GM19240 (cell line): ENCODE measurements at regions not wholly inside any gene's neighbourhood (a gene's known extent, or its start where the extent isn't known, plus 50 kb on each side); places are given as distances from the start of the nearest gene placed in this dataset.
"Not testable (repeated sequence)": the region's sequence is repeated elsewhere in the genome, so short reads cannot be mapped to it uniquely, and the experiment has no call there.

ENCODE experiments used
- DNase-seq: peaks from one replicate; pipeline ENCODE4 v3.0.0; 2011; ENCODE audit warnings: low spot score; ENCODE audit not compliant: insufficient read length

DNA sequence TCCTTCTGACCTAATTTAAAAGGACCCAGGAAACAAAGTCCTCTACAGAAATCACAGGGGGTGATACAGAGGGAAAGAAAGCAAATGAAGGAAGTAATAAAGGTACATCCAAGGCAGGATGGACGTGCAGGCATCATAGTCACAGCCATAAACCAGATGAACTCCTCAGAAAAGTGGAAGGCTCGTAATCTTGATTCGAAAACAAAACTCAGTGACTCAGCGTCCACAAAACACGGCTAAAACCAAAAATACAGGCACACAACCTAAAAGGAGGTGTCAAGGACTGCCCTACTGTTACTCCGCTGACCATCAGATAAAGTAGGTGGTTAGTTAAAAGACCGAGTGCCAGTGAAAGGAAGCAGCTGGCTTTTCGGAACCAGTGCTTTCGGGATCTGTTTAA is 81.5 kb downstream of the TRIM69 start:
- DNase-seq: not testable (repeated sequence)

DNA sequence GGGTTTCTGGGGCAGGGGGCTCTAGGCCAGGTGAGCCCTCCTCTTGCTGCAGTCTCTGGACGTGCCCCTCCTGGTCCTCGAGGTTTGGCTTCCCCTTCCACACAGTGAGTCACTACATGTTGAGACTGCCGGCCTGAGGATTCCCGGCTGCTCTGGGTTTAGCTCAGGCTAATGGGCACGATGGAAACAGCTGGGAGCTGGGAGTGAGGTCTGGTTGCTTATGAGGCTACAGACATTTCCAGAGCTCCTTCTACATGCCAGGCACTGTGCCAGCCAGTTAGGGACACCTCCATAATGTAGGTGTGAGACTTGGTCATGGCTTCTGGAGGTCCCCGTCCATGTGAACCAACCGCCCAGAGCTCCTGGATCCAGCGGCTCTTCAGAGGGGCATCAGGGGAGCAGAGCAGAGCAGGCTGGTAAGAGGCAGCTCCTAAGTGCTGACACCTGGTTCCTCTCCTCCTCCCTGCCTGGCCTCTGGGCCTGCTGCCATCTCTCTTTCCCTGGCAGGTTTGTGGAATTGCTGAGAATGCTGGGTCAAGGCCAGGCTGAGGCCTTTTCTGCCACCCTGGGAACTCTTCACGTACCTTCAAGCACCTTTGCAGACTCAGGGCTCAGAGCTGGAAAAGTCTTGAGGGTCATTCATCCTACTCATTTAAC is 83.1 kb downstream of the TRIM69 start:
- not testable (repeated sequence) for DNase-seq

DNA sequence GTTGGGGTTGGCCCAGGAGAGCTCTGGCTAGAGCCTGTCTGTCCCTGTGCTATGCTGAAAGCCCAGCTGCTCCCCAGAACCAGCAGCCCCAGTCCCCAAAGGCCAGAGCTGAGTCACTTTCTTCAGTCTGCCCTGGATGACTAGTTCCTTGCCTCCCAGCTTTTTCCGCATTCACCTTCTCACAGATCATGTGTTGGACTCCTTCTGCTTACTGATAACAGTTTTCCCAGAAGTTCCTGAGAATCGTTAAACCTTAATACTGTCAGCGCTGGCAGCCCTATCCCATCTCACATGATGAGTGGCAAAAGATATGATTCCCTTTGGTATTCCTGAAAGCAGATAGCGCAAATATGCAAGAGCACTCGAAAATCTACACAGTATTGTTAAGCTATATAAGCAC is 84.2 kb downstream of the TRIM69 start:
- DNase-seq: not testable (repeated sequence)

DNA sequence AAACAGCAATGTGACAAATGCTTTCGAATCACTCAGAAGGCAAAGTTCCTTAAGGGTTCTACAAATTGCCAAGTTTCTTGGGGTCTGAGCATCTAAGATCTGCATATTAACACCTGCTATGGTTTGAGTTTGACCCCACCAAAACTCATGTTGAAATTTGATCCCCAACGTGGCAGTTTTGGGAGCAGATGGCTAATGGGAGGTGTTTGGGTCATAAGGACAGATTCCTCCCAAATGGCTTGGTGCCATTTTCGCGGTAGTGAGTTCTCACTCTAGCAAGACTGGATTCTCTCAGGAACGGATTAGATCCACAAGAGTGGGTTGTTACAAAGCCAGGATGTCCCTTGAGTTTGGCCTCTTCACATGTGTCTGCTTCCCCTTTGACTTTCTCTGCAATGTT is 84.6 kb downstream of the TRIM69 start:
- DNase-seq: not testable (repeated sequence)

DNA sequence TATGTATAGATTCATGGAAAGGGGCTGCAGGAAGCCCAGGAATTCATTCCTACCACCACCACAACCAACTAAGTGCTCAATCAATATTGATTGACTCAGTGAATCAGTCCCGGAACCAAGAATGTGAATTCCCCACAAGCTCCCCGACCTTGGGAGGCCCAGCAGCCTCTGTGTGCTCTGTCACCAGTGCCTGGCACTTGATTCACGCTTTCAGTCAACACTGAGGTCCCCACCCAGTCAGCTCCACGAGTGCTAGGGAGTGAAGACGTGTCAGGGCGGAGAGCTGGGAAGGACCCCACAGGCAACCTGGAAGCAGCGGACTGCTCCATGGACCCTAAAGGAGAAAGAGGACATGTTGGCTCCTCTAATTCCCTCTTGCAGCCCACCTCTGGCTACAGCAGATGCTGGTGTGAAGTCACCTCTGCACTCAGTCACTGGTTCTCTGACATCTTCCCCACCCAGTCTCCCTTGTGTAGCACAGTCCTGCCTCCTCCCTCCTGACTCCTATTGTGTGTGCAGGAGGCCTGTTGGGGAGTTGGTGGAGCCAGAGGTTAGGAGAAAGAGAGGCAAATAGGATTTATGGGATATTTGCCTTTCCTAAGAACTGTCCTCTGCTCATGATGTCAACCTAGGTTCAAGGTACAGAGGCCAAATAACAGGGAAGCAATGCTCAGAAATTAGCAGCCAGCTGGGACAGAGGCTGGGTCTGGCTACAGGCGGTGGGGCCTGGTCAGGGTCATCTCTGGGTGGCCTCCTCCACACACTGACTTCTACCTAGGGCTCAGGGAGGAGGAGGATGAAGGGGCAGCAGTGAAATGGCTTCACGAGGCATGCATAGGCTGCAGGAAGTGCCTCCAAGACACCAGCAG is 88.2 kb downstream of the TRIM69 start:
- DNase-seq: not testable (repeated sequence)

DNA sequence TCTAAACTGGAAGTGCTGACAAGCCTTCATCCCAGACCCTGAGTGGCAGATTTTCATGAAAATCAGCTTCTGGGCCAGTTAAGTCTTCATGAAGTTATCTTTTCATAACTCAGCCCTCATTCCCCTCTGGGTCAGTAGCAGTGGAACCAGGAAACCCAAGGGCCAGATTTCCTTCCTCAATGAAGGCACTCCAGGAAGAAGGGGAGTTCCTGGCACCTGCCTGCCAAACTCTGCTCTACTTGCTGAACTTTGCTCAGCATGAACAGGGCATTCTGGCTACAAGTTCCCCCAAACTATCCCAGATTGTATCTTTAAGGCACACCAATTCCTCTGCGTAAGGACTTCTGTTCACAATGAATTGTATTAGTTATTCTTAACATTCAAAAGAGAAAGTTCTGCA is 90.3 kb downstream of the TRIM69 start:
- not testable (repeated sequence) for DNase-seq

DNA sequence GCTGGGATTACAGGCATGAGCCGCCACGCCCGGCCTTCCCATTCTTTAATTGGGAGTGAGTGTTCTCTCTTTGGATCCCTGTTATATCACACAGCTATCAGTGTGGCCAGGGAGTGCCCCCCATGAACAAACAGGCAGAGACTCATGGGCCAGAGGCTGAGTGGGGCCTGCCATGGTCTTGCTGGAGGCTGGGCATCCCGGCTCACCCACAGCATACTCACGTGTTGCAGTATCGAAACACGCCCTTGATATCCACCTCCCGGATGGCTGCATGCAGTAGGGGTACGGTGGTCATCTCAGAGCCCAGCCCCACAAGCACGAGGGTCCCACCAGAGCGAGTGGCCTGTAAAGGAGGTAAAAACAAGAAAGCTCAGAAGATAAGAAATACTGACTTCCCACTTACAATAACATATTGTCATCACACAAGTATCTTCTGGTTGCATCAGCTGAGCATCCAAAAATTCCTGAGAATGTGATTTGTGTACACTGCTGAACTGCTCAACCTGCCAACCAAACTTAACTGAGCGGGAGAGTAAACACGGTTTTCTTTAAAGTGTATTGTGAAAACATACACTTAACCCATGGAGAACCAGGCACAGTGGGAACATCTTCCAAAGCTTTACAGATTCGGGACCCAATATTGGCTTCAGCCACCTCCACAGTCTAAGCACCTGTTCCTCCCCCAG is 92.0 kb downstream of the TRIM69 start:
- not testable (repeated sequence) for DNase-seq

DNA sequence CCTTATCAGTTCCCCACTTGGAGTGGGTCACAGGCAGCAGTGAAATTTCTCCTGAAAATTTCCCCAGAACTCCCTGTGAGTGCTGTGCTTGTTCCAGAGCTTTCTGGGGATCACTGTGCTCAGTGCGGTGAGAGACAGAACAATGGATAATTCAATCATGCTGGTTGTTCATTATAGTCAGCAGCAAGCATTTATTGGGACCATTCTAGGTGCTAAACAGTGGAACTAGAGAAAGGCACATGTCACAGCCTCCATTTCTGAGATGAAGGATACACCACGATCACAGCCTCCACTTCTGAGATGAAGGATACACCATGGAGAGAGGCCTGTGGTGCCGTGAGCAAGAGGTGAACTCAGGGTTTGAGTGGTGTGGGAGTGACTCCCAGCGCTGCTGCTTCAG is 92.8 kb downstream of the TRIM69 start:
- DNase-seq: not testable (repeated sequence)

DNA sequence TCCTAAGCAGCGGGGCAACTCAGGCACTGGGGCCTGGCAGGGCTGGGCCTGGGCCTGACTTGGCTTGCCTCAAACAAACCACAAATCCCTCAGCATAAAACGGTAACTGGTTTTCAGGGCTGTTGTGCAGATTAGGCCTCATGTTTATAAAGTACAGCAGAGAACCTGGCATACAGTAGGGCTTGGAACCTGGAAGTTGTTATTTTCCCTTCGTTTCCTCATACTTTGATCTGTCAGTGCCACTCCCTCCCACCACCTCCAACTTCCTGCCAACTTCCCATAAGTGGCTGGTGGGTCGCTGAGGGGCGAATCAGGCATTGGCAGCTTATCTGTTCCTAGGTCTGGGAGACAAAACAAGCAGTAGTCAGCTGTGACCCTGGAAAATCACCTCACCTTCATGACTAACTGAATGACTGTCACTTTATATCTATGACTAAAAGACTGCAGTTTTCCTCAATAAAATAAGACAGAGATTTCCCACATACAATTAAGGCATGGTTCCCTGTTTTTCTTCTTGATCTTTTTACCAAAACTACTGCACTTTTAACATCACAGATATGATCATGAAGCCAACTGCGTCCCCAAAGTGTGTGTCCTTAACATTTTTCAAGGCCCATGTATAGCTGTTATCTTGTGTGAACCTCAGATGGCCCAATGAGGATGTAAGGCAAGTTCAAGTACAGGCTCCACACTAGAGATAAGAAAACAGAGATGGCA is 94.5 kb downstream of the TRIM69 start:
- not testable (repeated sequence) for DNase-seq

DNA sequence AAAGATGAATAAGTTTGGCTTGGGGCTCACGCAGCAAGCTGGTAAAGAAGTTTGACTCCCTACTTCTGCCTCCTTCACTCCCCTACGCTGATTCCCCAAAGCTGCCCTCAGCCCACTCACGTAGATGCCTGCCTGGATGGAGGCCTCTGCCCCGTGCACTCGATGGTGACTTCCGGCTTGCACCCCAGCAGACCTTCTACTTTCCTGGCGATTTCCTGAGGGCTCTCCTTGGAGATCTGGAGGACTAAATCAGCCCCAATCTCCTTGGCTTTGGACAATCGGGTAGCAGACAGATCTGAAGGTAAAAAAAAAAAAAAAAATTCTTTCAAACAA is 95.0 kb downstream of the TRIM69 start:
- DNase-seq: not testable (repeated sequence)

DNA sequence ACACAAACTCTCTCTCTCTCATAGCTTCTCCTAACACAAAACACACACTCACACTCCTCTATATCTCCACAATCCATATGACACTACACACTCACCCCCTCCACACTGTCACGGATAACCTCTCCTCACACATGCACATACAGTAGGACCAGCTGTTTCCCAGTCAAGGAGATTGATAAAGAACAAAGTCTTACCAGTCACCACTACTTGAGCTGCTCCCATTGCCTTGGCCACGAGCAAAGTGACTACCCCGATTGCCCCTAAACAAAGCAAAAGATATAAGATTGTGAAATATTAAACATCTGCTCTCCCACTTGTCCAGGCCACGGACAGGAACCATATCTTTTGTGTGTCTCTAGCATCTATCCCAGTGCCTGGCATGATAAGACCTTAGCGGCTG is 95.8 kb downstream of the TRIM69 start:
- not testable (repeated sequence) for DNase-seq

DNA sequence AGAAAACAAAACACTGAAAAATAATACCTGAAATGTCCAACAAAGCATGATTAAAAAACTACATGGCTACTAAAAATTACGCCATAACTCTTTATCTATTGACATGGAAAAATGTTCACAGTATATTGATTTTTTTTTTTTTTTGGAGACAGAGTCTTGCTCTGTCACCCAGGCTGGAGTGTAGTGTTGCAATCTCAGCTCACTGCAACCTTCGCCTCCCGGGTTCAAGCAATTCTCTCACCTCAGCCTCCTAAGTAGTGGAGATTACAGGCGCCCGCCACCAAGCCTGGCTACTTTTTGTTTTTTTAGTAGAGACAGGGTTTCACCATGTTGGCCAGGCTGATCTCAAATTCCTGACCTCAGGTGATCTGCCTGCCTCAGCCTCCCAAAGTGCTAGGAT is 96.8 kb downstream of the TRIM69 start:
- not testable (repeated sequence) for DNase-seq

DNA sequence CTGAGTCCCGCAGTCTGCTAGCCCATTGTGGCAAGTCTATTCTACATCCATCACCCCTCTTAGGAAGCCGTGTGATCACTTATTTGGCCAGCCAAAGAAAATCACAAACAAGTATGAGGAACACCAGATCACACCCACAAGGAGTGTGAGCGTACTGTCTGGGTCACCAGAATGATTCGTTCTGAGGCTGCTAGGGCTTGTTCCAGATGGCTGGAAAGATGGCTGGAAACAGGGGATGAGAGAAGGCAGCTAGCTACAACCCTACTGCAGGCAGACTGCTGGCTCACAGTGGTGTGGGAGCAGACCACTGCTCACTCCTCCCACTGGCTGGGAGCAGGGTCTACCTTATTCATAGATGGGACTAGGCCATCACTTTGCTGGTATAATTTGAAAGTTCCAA is 97.4 kb downstream of the TRIM69 start:
- DNase-seq: not testable (repeated sequence)

DNA sequence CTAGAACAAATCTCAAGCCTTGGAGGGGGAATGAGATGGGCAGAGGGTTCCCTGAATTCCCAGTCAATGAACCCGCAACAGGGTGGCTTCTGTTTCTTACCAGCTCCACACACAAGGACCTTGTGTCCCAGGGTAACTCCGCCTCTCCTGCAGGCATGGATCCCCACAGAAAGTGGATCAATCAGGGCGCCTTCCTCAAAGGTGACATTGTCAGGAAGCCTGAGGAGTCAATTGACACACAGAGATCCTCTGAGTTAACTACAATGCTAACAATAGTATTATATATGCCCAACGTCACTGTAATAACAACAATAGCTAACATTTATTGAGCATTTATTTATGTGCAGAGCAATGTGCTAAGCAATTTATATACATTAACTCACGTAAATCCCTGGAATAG is 98.8 kb downstream of the TRIM69 start:
- DNase-seq: not testable (repeated sequence)

DNA sequence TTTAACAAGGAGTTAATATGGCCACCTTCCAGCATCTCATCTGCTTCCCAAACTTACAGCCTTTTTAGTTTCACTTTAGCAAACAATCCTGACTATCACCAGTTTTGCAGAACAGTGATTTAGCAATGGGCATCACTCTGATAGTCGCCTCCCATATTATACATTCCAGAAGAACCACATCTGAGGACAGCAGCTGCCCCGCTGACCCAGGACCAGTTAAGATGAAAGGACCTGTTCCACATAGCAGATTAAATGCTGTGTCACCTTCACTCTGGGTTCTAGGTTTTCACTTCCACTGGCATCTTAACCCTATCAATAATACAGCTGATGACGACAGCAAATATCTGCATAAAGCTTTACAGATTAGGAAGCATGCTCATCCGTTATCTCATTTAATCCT is 99.8 kb downstream of the TRIM69 start:
- DNase-seq: no peak

DNA sequence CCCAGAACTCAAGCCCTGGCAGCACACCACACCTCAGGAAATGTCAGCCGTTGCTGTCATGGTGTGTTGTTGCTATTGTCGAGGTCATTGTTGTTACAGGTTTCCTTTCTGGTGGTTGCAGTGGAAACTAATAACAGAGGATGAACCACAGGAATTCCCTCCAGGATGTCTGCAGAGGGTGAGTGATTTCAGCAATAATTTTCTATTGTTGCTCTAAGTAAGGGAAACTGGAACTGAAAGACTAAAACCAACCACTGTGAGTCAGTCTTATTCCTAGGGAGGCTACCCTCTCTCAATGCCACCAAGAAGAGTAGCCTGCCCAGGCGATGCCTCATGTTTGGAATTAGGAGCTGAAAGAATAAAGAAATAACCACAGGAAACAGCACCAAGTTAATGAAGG is 102.6 kb downstream of the TRIM69 start:
- DNase-seq: not testable (repeated sequence)

DNA sequence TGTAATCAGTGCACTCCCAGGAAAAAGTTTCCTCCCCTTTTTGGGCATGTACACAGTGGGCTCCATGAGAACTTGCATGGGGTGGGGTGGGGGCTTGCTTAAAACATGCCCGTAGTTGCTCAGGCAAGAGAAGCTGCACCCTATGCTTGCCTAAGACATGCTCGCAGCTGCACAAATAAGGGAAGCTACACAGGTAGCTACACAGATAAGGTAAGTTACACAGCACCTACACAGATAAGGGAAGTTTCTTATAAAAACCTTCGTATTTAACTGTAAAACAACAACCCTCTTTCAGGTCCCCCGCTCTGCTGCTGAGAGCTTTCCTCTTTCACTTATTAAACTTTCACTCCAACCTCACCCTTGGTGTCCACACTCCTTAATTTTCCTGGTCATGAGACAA is 105.4 kb downstream of the TRIM69 start:
- not testable (repeated sequence) for DNase-seq

DNA sequence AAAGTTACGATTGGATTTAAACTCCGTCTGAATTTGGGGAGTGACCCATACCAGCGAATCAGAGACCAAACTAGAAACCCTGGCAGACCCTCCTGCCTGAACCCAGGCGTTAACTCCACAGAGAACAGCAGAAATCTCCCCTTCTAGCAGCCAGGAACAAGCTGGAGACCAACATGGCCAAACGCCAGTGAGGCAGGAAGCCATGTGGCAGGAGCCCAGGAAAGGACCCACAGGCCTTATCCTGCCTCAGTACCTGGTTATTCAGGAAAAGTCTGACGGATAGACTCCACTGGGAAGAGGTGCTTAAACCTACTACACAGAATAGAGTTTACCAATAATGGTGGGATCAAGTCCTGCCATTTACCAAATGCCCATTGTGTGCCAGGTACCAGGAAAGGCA is 106.6 kb downstream of the TRIM69 start:
- not testable (repeated sequence) for DNase-seq

DNA sequence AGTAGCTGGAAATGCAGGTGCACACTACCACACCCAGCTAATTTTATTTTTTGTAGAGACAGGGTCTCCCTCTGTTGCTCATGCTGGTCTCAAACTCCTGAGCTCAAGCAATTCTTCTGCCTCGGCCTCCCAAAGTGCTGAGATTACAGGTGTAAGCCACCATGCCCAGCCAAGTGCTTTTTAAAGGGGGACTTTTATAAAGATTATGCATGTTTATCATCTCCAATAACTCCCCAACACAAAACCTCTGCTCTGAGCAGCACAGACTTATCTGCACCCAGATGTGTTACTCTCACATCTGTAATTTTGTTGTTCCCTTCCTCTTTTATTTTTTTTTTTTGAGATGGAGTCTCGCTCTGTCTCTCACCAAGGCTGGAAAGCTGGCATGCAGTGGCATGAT is 108.6 kb downstream of the TRIM69 start:
- not testable (repeated sequence) for DNase-seq

DNA sequence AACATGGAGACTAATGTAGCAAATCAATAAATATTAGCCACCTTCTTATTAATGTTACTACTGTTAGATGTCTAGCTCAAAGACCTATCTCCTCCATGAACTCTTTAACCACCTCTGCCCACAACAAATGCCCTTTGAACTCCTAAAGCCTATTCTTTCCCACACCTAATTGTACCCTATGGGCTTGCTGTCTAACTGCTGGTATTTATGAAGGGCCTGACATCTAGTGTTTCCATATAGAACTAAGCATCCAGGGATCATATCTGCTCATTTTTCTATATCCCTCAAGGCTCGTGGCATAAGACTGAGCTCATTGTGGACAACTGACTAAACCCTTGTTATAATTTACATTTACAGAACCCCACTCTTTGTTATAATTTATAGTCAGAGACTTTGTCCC is 109.8 kb downstream of the TRIM69 start:
- not testable (repeated sequence) for DNase-seq

DNA sequence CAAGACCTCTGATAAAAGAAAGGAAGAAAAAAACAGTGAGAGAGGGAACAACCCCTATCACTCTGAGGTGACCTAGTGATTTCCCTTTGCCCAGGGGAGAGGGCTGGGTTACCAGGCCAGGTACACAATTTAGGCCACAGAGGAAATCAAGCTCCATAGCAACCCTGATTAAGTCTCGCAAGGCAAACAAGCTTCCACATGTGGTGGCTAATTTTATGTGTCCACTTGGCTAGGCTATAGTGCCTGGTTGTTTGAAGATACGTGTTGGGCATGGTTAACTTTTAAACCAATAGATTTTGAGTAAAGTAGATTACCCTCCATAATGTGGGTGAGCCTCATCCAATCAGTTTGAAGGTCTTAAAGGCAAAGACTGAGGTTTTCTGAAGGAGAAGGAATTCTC is 108.9 kb upstream of the TERB2 start:
- not testable (repeated sequence) for DNase-seq

DNA sequence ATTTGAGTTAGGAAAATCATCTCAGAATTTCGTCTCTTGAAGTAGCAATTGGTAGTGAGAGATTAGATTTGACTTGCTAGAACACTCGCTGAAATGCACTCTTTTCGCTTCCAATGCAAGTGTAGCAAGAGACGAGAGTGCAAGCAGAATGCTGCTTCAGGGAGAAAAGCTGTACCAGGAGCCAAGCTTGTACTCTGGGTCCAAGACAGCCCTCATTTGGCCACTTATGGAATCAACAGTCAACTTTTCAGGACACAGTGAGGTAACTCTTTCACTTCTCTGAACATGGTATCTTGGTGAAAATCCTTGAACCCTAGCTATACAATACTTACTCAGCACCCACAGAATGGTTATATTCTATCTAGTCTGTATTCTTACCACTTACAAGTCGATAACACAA is 107.6 kb upstream of the TERB2 start:
- not testable (repeated sequence) for DNase-seq
